ENCODE measurements at regions not wholly inside any gene's neighbourhood (a gene's known extent, or its start where the extent isn't known, plus 50 kb on each side); places are given as distances from the start of the nearest gene placed in this dataset.

DNA sequence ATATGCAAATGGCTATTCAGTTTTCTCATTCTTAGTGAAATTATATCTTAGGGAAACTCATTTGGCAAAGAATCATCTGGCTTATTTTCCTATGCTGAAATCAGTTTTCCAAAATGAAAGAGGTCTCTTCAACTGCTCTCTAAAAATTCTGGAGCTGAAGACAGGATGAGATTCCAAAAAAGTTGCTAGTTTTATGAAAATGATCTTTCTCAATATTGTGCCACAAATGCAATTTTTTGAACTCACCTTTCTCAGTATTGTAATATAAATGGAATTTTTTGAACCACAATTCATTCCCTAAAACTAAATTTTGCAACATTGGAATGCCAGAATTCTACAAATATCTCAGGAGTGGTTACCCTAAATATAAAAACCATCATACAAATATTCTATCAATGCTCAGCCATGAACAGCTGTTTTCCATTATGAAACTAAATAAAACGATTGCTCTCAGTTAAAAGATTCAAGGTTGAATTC, 147.7 kb upstream of the PKDCC start:
- Histone ChIP-seq H2BK120ac (ENCODE audit: low read depth, low read length) (no peak overlapping the region), H3K14ac (ENCODE audit: low read length) (no peak overlapping the region), H3K9ac (ENCODE audit: low read depth, low read length, poor library complexity) (no peak overlapping the region), H3K27ac (replicated peaks; ENCODE audit: low read length) (no peak overlapping the region), H3K18ac (ENCODE audit: low read length) (no peak overlapping the region), H3K4me2 (ENCODE audit: insufficient read depth, low read length, poor library complexity, severe bottlenecking) (no peak overlapping the region), H2BK15ac (ENCODE audit: low read length) (no peak overlapping the region), H3K79me1 (ENCODE audit: low read depth, low read length) (no peaks in the 10 kb centered on the region), H2BK12ac (ENCODE audit: low read length) (no peak overlapping the region), H3K9me3 (replicated peaks in 1 of 2; ENCODE audit: control insufficient read depth in 2 of 2, insufficient read depth in 1 of 2, low read depth in 1 of 2, low read length in 2 of 2) (no peaks in the 10 kb centered on the region), H3K4me1 (ENCODE audit: control insufficient read depth in 2 of 2, insufficient read depth in 1 of 2, low read depth in 1 of 2, low read length in 2 of 2) (no peaks in the 10 kb centered on the region), H3K4ac (ENCODE audit: low read length) (no peak overlapping the region), H4K91ac (ENCODE audit: low read depth, low read length, poor library complexity) (no peak overlapping the region), H2AK5ac (ENCODE audit: low read depth, low read length) (no peak overlapping the region), H3K27me3 (ENCODE audit: control insufficient read depth in 3 of 3, insufficient read depth in 3 of 3, low read depth in 1 of 3, low read length in 3 of 3) (peaks cover 0 to 2% (median 0%) of the 10 kb centered on the region in 3 experiments), H4K8ac (ENCODE audit: low read depth, low read length) (no peak overlapping the region), H3K36me3 (replicated peaks in 1 of 2; ENCODE audit: control insufficient read depth in 2 of 2, insufficient read depth in 2 of 2, low read length in 2 of 2) (no peaks in the 10 kb centered on the region), H3K4me3 (ENCODE audit: low read length in 2 of 2) (no peak overlapping the region), H2BK5ac (ENCODE audit: low read length) (no peak overlapping the region), H3K23ac (ENCODE audit: low read depth, low read length, poor library complexity) (no peak overlapping the region), H2AFZ (ENCODE audit: low read length) (no peak overlapping the region)
- no peak for DNase-seq (ENCODE audit: low spot score)
- no CpG with 5 or more reads among the region's 1 CpG for WGBS, 2 donors (ENCODE audit: extremely low coverage in 2 of 2, insufficient read length in 2 of 2, insufficient replicate concordance in 1 of 2)

DNA sequence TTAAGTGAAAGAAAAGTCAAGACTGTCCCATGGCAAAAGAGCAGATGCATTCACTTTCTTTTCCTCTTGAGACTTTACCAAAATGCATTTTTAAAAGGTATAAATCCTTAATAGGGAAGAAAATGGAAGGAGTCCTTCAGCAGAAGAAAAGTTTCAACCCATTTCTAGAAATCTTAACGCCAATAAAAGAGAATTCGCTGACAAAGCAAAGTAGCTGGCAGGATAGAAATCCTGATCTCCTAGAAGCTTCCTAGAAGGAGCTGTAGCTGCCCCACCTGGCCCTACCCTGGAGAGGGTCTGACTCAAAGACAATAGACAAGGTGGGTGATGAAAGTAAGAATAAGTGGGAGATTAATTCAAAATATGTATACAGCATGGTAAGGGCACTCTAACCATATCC, 144.9 kb upstream of the PKDCC start:
- Histone ChIP-seq H4K91ac (ENCODE audit: low read depth, low read length, poor library complexity) (no peak overlapping the region), H3K18ac (ENCODE audit: low read length) (no peak overlapping the region), H3K36me3 (replicated peaks in 1 of 2; ENCODE audit: control insufficient read depth in 2 of 2, insufficient read depth in 2 of 2, low read length in 2 of 2) (no peaks in the 10 kb centered on the region), H3K9me3 (replicated peaks in 1 of 2; ENCODE audit: control insufficient read depth in 2 of 2, insufficient read depth in 1 of 2, low read depth in 1 of 2, low read length in 2 of 2) (no peaks in the 10 kb centered on the region), H3K14ac (ENCODE audit: low read length) (no peak overlapping the region), H3K23ac (ENCODE audit: low read depth, low read length, poor library complexity) (no peak overlapping the region), H3K9ac (ENCODE audit: low read depth, low read length, poor library complexity) (no peak overlapping the region), H3K79me1 (ENCODE audit: low read depth, low read length) (no peaks in the 10 kb centered on the region), H3K27ac (replicated peaks; ENCODE audit: low read length) (no peak overlapping the region), H2BK15ac (ENCODE audit: low read length) (no peak overlapping the region), H4K8ac (ENCODE audit: low read depth, low read length) (no peak overlapping the region), H2AK5ac (ENCODE audit: low read depth, low read length) (no peak overlapping the region), H2BK120ac (ENCODE audit: low read depth, low read length) (no peak overlapping the region), H3K4me3 (ENCODE audit: low read length in 2 of 2) (no peak overlapping the region), H2BK12ac (ENCODE audit: low read length) (no peak overlapping the region), H2BK5ac (ENCODE audit: low read length) (no peak overlapping the region), H3K4me2 (ENCODE audit: insufficient read depth, low read length, poor library complexity, severe bottlenecking) (no peak overlapping the region), H3K4ac (ENCODE audit: low read length) (no peak overlapping the region), H3K4me1 (ENCODE audit: control insufficient read depth in 2 of 2, insufficient read depth in 1 of 2, low read depth in 1 of 2, low read length in 2 of 2) (peaks cover 0 to under 1% of the 10 kb centered on the region in 2 donors), H3K27me3 (ENCODE audit: control insufficient read depth in 3 of 3, insufficient read depth in 3 of 3, low read depth in 1 of 3, low read length in 3 of 3) (peaks cover 0 to 2% (median 0%) of the 10 kb centered on the region in 3 experiments), H2AFZ (ENCODE audit: low read length) (no peak overlapping the region)
- no CpG with 5 or more reads among the region's 2 CpGs for WGBS, 2 donors (ENCODE audit: extremely low coverage in 2 of 2, insufficient read length in 2 of 2, insufficient replicate concordance in 1 of 2)
- no peak for DNase-seq (ENCODE audit: low spot score)

DNA sequence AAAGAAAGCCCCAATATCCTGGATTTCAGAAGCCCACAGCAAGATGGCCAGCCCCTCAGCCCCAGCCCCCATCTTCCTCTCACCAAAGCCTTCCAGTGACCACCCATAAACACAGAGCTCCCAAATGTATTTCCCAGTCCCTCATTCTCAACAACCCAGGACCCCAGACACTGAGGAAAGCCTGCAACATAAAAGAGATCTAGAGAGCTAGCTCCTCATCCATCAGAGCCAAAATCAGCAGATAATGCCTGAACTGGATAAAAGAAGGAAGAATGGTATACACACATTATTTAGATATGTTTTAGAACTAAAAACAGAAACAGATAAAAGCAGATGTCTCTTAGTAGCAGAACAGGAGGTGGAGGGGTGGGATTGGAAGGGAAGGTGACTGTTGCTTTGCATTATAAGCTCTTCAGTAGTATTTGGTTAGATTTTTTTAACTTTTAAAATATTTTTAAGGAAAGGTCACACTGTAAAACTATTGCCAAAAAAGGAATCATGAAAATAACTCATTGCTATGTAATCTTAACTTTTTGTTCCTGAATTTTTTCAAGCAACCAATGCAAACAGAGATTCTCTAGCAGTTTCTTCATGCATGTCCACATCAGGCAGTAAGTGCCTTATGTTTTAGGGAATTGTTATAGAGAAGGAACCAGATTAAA, 144.2 kb upstream of the PKDCC start:
- Histone ChIP-seq H3K4me1 (ENCODE audit: control insufficient read depth in 2 of 2, insufficient read depth in 1 of 2, low read depth in 1 of 2, low read length in 2 of 2) (peaks cover 0 to 1% of the 10 kb centered on the region in 2 donors), H3K27me3 (ENCODE audit: control insufficient read depth in 3 of 3, insufficient read depth in 3 of 3, low read depth in 1 of 3, low read length in 3 of 3) (peaks cover 0 to 2% (median 0%) of the 10 kb centered on the region in 3 experiments), H2AFZ (ENCODE audit: low read length) (no peak overlapping the region), H3K9ac (ENCODE audit: low read depth, low read length, poor library complexity) (no peak overlapping the region), H3K4ac (ENCODE audit: low read length) (no peak overlapping the region), H2BK120ac (ENCODE audit: low read depth, low read length) (no peak overlapping the region), H3K4me3 (ENCODE audit: low read length in 2 of 2) (no peak overlapping the region), H2AK5ac (ENCODE audit: low read depth, low read length) (no peak overlapping the region), H4K8ac (ENCODE audit: low read depth, low read length) (no peak overlapping the region), H2BK12ac (ENCODE audit: low read length) (no peak overlapping the region), H3K23ac (ENCODE audit: low read depth, low read length, poor library complexity) (no peak overlapping the region), H3K9me3 (replicated peaks in 1 of 2; ENCODE audit: control insufficient read depth in 2 of 2, insufficient read depth in 1 of 2, low read depth in 1 of 2, low read length in 2 of 2) (no peaks in the 10 kb centered on the region), H3K27ac (replicated peaks; ENCODE audit: low read length) (no peak overlapping the region), H3K36me3 (replicated peaks in 1 of 2; ENCODE audit: control insufficient read depth in 2 of 2, insufficient read depth in 2 of 2, low read length in 2 of 2) (no peaks in the 10 kb centered on the region), H2BK5ac (ENCODE audit: low read length) (no peak overlapping the region), H2BK15ac (ENCODE audit: low read length) (no peak overlapping the region), H4K91ac (ENCODE audit: low read depth, low read length, poor library complexity) (no peak overlapping the region), H3K4me2 (ENCODE audit: insufficient read depth, low read length, poor library complexity, severe bottlenecking) (no peak overlapping the region), H3K14ac (ENCODE audit: low read length) (no peak overlapping the region), H3K79me1 (ENCODE audit: low read depth, low read length) (no peaks in the 10 kb centered on the region), H3K18ac (ENCODE audit: low read length) (no peak overlapping the region)
- no peak for DNase-seq (ENCODE audit: low spot score)

DNA sequence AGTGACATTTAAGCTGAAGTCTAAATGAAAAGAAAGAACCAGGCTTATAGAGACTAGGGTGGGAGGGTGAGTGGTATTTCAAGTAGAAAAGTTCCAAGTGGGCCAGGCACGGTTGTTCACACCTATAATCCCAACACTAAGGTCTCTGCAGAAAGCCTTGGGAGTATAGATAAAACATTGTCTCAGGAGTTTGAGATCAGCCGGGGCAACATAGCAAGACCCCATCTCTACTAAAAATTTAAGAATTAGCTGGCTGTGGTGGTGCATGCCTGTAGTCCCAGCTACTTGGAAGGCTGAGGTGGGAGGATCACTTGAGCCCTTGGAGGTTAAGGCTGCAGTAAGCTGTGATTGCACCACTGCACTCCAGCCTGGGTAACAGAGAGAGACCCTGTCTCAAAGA, 143.4 kb upstream of the PKDCC start:
- H3K27me3 ChIP-seq (ENCODE audit: control insufficient read depth in 3 of 3, insufficient read depth in 3 of 3, low read depth in 1 of 3, low read length in 3 of 3) = peaks cover 0 to 2% (median 0%) of the 10 kb centered on the region in 3 experiments
- no peak overlapping the region for H3K18ac ChIP-seq (ENCODE audit: low read length)
- H2BK15ac ChIP-seq (ENCODE audit: low read length) = no peak overlapping the region
- H3K4me2 ChIP-seq (ENCODE audit: insufficient read depth, low read length, poor library complexity, severe bottlenecking) = no peak overlapping the region
- WGBS, 2 donors (ENCODE audit: extremely low coverage in 2 of 2, insufficient read length in 2 of 2, insufficient replicate concordance in 1 of 2) = no CpG with 5 or more reads among the region's 2 CpGs
- H3K23ac ChIP-seq (ENCODE audit: low read depth, low read length, poor library complexity) = no peak overlapping the region
- H2BK5ac ChIP-seq (ENCODE audit: low read length) = no peak overlapping the region
- no peak overlapping the region for H4K91ac ChIP-seq (ENCODE audit: low read depth, low read length, poor library complexity)
- H2BK120ac ChIP-seq (ENCODE audit: low read depth, low read length) = no peak overlapping the region
- no peaks in the 10 kb centered on the region for H3K79me1 ChIP-seq (ENCODE audit: low read depth, low read length)
- H3K27ac ChIP-seq (replicated peaks; ENCODE audit: low read length) = no peak overlapping the region
- H3K9ac ChIP-seq (ENCODE audit: low read depth, low read length, poor library complexity) = no peak overlapping the region
- H2BK12ac ChIP-seq (ENCODE audit: low read length) = no peak overlapping the region
- no peak overlapping the region for H4K8ac ChIP-seq (ENCODE audit: low read depth, low read length)
- H3K4me3 ChIP-seq (ENCODE audit: low read length in 2 of 2) = no peak overlapping the region
- no peak overlapping the region for H3K4ac ChIP-seq (ENCODE audit: low read length)
- H2AFZ ChIP-seq (ENCODE audit: low read length) = no peak overlapping the region
- DNase-seq (ENCODE audit: low spot score) = no peak
- peaks cover under 1 to 4% of the 10 kb centered on the region in 2 donors for H3K4me1 ChIP-seq (ENCODE audit: control insufficient read depth in 2 of 2, insufficient read depth in 1 of 2, low read depth in 1 of 2, low read length in 2 of 2)
- H3K36me3 ChIP-seq (replicated peaks in 1 of 2; ENCODE audit: control insufficient read depth in 2 of 2, insufficient read depth in 2 of 2, low read length in 2 of 2) = no peaks in the 10 kb centered on the region
- H3K9me3 ChIP-seq (replicated peaks in 1 of 2; ENCODE audit: control insufficient read depth in 2 of 2, insufficient read depth in 1 of 2, low read depth in 1 of 2, low read length in 2 of 2) = no peaks in the 10 kb centered on the region
- no peak overlapping the region for H2AK5ac ChIP-seq (ENCODE audit: low read depth, low read length)
- no peak overlapping the region for H3K14ac ChIP-seq (ENCODE audit: low read length)
